LNCAP (cell line): ENCODE measurements at regions not wholly inside any gene's neighbourhood (a gene's known extent, or its start where the extent isn't known, plus 50 kb on each side); places are given as distances from the start of the nearest gene placed in this dataset.

Source experiments
- TF ChIP-seq, protein P1 (sequence below): fragments of 450-650 bp; IDR thresholded peaks from 2 replicates; pipeline ENCODE4 v1.5.1; 2017; ENCODE audit warnings: mild to moderate bottlenecking

- TF ChIP-seq, protein P1, sequence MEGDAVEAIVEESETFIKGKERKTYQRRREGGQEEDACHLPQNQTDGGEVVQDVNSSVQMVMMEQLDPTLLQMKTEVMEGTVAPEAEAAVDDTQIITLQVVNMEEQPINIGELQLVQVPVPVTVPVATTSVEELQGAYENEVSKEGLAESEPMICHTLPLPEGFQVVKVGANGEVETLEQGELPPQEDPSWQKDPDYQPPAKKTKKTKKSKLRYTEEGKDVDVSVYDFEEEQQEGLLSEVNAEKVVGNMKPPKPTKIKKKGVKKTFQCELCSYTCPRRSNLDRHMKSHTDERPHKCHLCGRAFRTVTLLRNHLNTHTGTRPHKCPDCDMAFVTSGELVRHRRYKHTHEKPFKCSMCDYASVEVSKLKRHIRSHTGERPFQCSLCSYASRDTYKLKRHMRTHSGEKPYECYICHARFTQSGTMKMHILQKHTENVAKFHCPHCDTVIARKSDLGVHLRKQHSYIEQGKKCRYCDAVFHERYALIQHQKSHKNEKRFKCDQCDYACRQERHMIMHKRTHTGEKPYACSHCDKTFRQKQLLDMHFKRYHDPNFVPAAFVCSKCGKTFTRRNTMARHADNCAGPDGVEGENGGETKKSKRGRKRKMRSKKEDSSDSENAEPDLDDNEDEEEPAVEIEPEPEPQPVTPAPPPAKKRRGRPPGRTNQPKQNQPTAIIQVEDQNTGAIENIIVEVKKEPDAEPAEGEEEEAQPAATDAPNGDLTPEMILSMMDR: no peak
Observed at GRCh38 chr1:5638582-5638981, 353.6 kb downstream of the NPHP4 start.

- TF ChIP-seq, protein P1: peak; percentile 76
Observed at GRCh38 chr1:5637171-5637570, 355.1 kb downstream of the NPHP4 start.

- TF ChIP-seq, protein P1: no peak
Observed at GRCh38 chr1:5634893-5635292, 357.3 kb downstream of the NPHP4 start.

GRCh38 chr1:5632814-5633213 is 359.4 kb downstream of the NPHP4 start:
- TF ChIP-seq, protein P1: no peak

- TF ChIP-seq, protein P1: no peak
Observed at GRCh38 chr1:5632224-5632623, 360.0 kb downstream of the NPHP4 start.

DNA sequence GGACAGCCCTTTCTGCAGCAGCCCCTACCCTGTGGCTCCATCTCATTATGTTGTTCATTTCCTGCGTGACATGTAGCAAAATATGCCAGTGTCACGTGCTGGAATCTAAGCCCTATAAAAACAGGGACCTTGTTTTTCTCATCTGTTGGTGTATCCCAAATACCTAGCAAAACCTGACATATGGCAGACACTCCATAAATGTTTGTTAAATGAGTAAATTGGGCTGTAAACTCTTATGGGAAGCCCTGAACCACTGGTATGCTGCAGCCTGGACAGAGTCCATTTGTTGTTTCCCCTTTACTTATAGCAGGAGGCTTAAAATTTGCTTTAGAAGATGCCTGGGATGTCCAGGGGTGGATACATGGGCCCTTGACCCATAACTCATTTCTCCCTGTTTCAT is 363.8 kb downstream of the NPHP4 start:
- TF ChIP-seq, protein P1: no peak

- TF ChIP-seq, protein P1: no peak
Observed at GRCh38 chr1:5623399-5623798, 368.8 kb downstream of the NPHP4 start.

DNA sequence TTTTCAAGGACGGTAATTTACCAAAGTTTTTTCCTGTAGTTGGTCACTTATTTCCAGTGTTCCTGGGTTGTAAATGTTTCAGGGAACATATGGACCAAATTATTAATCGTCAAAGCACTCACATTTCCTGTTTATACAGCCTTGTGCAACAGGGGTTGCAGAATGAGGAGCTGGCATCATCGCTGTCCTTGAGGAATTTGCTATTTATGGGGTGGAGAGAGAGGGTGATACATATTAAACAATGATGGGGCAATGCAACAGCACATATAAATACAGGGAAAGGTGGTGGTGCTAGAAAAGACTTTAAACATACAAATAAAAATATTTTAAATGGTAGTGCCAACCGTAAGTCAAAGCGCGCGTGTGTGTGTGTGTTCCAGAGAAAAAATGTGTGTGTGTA is 369.8 kb downstream of the NPHP4 start:
- TF ChIP-seq, protein P1: no peak
